ENCODE measurements at regions not wholly inside any gene's neighbourhood (a gene's known extent, or its start where the extent isn't known, plus 50 kb on each side); places are given as distances from the start of the nearest gene placed in this dataset.
"Not testable (repeated sequence)": the region's sequence is repeated elsewhere in the genome, so short reads cannot be mapped to it uniquely, and the experiment has no call there.

DNA sequence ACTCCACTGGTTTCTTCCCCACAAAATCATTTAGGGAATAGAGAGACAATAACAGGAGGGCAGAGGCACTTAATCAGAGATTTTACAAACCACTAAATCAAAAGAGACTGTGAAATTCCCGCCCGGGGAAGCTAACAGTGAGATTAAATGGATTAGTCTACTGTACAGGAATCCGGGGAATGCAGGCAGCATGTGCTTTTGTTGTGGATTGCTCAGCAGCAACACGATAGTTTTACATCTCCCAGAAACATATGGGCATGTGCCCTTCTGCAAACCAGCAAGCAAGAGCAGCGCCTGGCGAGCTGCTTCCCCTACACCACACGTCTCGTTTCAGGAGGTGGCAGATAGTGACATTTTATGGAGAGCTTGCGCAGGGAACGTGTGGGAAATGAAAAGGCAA is 382.3 kb downstream of the CD83 start:
- DNase-seq, result no peak

- DNase-seq, result no peak
Measured at GRCh38 chr6:14500809-14501208, 383.2 kb downstream of the CD83 start.

DNA sequence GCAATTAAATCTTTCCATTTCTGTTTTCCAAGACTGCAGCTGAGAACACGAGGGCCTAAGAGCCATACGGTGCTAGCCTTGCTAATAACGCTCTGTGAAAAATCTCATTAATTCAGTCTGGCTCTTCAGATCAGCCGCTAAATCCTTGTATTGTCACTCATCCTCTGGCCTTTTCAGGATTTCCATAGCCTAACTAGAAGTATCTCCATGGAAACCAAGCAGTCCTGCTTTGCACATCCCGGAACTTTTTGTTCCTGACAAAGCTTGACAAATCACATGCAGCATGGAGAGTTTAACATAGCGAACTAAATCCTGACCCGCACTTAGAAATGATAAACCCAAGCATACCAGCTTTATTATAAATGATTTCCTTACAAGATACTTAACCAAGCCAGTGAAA is 383.7 kb downstream of the CD83 start:
- DNase-seq, result no peak

DNA sequence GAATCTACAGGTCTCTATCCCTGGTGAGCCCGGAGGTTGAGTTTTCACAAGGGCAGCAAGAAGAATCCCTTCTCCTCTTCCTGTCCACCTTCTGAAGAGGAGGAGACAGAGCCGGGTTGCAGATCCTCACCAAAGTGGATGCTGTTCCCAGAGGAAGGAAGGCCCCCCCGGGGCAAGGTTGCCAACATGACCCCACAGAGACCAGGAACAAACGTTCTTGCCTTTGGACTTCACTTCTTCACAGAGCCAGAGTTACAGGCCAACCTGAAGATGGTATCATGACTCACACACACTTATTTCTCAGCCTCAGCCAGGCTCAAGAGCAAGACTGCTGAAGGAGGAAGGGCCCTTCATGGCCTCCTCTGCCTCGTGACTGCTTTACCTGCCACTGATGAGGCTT is 384.3 kb downstream of the CD83 start:
- DNase-seq, result no peak

- DNase-seq, result no peak
Measured at GRCh38 chr6:14502551-14502950, 385.0 kb downstream of the CD83 start.

DNA sequence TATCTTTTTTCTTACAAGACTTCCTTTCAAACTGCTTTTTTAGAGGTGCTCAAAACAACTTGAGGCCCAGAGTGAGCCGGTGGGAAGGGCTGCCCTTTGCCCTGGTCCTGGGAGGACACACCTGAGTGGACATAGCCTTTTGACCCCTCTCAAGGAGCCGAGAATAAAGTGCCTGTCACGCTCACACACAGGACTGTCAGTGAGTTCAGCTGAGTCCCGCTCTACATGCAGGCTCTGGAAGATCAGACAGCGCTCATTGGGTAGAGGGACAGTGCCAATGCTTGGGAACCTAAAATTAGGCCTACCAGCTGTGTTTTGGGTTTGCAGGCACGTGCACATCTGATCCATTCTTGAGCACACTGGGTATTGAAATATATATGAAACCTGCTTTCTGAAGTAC is 387.8 kb downstream of the CD83 start:
- DNase-seq, result no peak

DNA sequence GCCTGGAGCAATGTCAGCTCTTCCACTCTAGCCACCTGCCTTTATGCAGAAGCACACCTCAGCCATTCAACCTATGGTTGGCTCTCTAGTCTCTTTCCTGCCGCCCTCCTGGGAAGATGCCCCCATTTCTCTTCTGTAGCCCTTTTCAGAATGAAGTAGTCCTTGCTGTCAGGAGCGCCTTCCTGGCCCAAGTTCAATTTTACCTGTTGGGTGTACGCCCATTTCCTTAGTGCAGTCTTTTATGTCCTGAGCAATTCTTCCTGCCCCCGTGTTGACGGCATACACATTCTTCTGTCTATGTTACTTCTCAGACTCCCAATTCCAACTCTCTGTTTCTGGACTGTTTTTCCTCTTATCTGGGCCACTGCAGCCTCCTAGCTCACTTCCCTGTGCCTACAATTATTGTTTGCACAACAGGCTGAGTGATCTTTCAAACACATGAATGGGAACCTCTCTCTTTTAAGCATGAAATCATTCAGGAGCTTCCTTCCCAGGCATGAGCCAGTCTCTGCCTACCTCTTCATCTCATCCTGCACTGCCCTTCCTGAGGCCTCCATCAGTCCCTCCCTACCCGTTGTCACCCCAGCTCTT is 389.2 kb downstream of the CD83 start:
- no peak for DNase-seq

DNA sequence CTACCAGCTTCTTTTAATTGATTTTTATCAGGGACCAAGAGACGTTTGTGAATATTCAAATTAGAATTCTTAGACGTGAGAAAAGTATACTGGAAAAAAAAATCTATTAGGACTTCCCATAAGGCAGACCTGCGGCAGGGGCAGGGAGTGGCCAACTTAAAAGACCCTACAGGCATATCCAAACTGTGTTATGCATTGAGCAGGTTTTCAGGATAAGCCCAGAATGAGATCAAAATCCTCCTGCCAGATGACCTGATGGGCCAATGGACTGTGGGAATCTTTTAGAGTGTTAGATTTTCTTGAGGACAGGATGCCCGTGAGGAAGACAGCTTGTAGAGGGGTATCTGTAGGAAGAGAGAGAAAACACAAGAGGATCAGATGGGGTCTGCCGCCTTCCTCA is 391.5 kb downstream of the CD83 start:
- DNase-seq, result no peak

- DNase-seq, result no peak
Measured at GRCh38 chr6:14510038-14510437, 392.5 kb downstream of the CD83 start.

DNA sequence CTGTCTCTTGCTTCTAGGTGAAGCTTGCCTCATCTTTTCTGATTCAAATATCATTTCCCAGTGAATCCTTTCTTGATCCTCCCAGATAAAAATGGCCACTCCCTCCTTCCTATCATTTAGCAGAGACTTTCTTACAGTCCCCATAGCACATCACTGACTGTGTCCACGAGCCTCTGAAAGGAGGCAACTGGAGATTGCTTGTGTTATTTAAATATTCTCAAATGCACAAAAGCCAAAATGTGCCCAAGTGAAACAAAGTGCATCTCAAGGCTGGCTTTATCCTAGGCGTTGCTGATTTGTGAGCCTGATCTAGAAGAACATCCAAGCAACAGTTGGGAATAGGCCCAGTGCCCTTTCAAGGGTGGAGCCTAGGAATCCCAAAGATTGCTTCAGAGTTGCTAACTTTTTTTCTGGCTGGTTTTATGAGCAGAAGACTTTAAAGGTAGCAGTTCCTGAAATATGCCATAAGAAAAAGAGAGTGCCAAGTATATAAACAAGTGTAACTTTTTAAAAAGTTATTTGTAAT is 393.6 kb downstream of the CD83 start:
- DNase-seq, result no peak

DNA sequence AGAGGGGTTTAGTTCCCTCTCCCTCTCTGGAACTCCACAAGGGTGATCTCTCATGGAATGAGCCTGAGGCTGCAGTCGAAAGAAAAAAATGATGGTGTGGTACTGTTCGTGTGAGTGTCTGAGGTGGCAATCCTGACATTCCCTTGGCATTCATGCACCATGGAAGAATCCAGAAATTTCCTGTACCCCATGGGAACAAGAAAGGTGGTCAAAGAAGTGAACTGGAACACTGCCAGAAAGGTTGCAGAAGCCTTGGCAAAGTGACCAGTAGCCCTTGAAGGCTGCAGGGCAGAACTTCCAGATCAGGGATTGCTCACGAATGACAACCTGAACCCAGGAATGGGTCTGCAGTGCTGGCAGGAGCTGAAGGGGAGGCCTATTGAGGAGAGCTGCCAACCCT is 394.7 kb downstream of the CD83 start:
- no peak for DNase-seq

GRCh38 chr6:14513496-14514393 is 396.2 kb downstream of the CD83 start:
- no peak for DNase-seq

- no peak for DNase-seq
Measured at GRCh38 chr6:14516956-14517355, 399.4 kb downstream of the CD83 start.

GRCh38 chr6:14517516-14518105 is 400.0 kb downstream of the CD83 start:
- DNase-seq, result peak; percentile 46

DNA sequence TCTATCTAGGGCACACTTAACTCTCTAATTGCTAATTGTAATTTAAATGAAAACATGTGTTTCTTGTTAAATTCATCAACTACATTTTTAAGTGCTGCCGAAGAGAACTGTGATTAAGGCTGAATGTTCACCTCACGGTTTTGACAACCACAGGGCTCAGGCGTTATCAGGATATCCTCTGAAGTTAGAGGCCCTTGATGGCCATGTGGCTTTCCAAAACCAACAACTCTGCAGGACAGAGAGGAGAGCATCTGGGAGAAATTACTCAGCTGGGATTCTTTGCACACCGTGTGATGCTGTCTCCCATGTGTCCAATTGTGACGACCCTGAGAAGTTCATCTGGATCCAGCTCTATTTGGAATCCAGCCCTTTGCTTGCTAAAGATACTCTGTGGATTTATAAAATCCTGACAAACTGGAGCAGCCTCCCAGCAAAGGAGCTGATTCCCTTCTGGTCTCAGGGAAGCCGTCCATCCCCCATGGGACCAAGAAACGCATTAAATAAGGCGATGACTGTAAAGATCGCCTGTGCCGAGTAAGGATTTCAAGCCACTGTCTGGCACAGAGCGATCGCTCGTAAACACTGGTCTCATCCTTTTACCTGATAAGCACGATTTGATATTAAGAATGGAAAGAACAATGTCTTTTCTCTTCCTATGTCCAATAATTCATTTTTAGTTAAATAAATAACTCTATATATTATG is 401.1 kb downstream of the CD83 start:
- DNase-seq, result no peak

- DNase-seq, result no peak
Measured at GRCh38 chr6:14520029-14520428, 402.5 kb downstream of the CD83 start.

DNA sequence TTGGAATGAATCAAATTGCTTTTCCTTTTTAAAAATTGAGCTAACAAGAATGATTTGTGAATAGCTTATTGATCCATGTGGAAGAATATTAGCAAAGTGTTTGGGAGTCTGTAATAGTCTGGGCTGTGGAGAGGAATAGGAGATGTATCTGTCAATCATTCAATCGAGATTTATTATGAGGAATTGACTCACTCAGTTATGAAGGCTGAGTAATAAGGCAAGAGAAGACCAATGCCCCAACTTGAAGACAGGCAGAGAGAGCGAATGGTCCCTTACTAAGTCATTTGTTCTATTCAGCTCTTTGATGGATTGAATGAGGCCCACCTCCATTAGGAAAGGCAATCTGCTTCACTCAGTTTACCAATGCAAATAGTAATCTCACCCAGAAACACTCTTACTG is 403.0 kb downstream of the CD83 start:
- no peak for DNase-seq

GRCh38 chr6:14521141-14521540 is 403.6 kb downstream of the CD83 start:
- no peak for DNase-seq

GRCh38 chr6:14521861-14522260 is 404.3 kb downstream of the CD83 start:
- not testable (repeated sequence) for DNase-seq

GRCh38 chr6:14524319-14524718 is 406.7 kb downstream of the CD83 start:
- no peak for DNase-seq

GRCh38 chr6:14530385-14530784 is 412.8 kb downstream of the CD83 start:
- DNase-seq, result no peak

- DNase-seq, result no peak
Measured at GRCh38 chr6:14533446-14533845, 415.9 kb downstream of the CD83 start.

- DNase-seq, result no peak
Measured at GRCh38 chr6:14537030-14537429, 419.5 kb downstream of the CD83 start.

Data from hindlimb muscle (tissue), 1 donor.